Right lobe of liver (tissue), 4 donors: ENCODE measurements at regions not wholly inside any gene's neighbourhood (a gene's known extent, or its start where the extent isn't known, plus 50 kb on each side); places are given as distances from the start of the nearest gene placed in this dataset.

ENCODE experiments used
- POLR2A ChIP-seq: fragments of 450-650 bp; IDR thresholded peaks from one replicate; pipeline ENCODE4 v1.6.1; 2017; ENCODE audit warnings: antibody characterized with exemption, mild to moderate bottlenecking
- TF ChIP-seq, protein P1 (sequence below), 4 donors: fragments of 200-600 bp in 3 of 4; fragments of 450-650 bp in 1 of 4; IDR thresholded peaks; one replicate each; pipeline versions ENCODE4 v1.5.1 to v1.8.0; 2016 to 2022; ENCODE audit warnings: antibody characterized with exemption in 4 of 4, mild to moderate bottlenecking in 2 of 4
- donor health status: DM: no; HTN: no; CAD: no.
- donor health status: DM: no; HTN: no; CAD: no.
- donor health status: DM: no; HTN: yes; CAD: no.

DNA sequence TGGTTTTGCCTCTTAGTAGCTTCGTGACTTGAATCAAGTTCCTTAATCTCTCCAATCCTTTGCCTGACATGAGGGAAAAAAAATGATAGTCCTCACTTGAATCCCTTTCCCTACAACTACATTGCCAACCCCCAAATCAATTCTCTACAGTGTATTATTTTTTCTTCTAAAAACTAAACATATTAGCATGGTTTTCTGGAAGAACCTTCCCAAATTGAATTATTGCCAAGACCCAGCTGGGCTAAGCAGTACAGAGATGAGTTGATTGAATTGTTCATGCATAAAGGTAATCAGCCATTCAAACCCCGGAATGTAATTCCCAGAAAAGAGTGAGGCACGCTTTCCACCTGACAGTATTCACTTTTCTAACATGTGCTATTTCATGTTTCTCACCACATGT, 155.6 kb upstream of the AGR3 start:
- TF ChIP-seq, protein P1, sequence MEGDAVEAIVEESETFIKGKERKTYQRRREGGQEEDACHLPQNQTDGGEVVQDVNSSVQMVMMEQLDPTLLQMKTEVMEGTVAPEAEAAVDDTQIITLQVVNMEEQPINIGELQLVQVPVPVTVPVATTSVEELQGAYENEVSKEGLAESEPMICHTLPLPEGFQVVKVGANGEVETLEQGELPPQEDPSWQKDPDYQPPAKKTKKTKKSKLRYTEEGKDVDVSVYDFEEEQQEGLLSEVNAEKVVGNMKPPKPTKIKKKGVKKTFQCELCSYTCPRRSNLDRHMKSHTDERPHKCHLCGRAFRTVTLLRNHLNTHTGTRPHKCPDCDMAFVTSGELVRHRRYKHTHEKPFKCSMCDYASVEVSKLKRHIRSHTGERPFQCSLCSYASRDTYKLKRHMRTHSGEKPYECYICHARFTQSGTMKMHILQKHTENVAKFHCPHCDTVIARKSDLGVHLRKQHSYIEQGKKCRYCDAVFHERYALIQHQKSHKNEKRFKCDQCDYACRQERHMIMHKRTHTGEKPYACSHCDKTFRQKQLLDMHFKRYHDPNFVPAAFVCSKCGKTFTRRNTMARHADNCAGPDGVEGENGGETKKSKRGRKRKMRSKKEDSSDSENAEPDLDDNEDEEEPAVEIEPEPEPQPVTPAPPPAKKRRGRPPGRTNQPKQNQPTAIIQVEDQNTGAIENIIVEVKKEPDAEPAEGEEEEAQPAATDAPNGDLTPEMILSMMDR (IDR thresholded peaks at IDR 0.05) = no peak
- TF ChIP-seq POLR2A = no peak
